ENCODE measurements at regions not wholly inside any gene's neighbourhood (a gene's known extent, or its start where the extent isn't known, plus 50 kb on each side); places are given as distances from the start of the nearest gene placed in this dataset.
"Not testable (repeated sequence)": the region's sequence is repeated elsewhere in the genome, so short reads cannot be mapped to it uniquely, and the experiment has no call there.

- not testable (repeated sequence) for FAIRE-seq; DNase-seq (ENCODE audit: insufficient read length, low spot score)
These were observed 116.5 kb upstream of the AKAP13 start for GRCh38 chr15:85263842-85264440.

- DNase-seq (ENCODE audit: insufficient read length, low spot score); FAIRE-seq: not testable (repeated sequence)
These were observed 115.7 kb upstream of the AKAP13 start for GRCh38 chr15:85264614-85265190.

- DNase-seq (ENCODE audit: insufficient read length, low spot score); FAIRE-seq: not testable (repeated sequence)
These were observed 113.1 kb upstream of the AKAP13 start for GRCh38 chr15:85267158-85267857.

GRCh38 chr15:85274315-85275050 is 105.9 kb upstream of the AKAP13 start:
- DNase-seq (ENCODE audit: insufficient read length, low spot score) = no peak
- no peak for TF ChIP-seq POLR2A (IDR thresholded peaks at IDR 0.05; ENCODE audit: low read depth, low read length)
- no peak for FAIRE-seq

GRCh38 chr15:85276508-85276907 is 103.9 kb upstream of the AKAP13 start:
- no peak for DNase-seq (ENCODE audit: insufficient read length, low spot score)
- TF ChIP-seq POLR2A (IDR thresholded peaks at IDR 0.05; ENCODE audit: low read depth, low read length) = no peak
- no peak for FAIRE-seq

GRCh38 chr15:85276921-85277320 is 103.5 kb upstream of the AKAP13 start:
- no peak for FAIRE-seq
- TF ChIP-seq POLR2A (IDR thresholded peaks at IDR 0.05; ENCODE audit: low read depth, low read length) = no peak

GRCh38 chr15:85277847-85278370 is 102.5 kb upstream of the AKAP13 start:
- no peak for FAIRE-seq
- DNase-seq (ENCODE audit: insufficient read length, low spot score) = no peak
- TF ChIP-seq POLR2A (IDR thresholded peaks at IDR 0.05; ENCODE audit: low read depth, low read length) = no peak

More at GRCh38 chr15:85276921-85277320, 103.5 kb upstream of the AKAP13 start:
- no peak for DNase-seq (ENCODE audit: insufficient read length, low spot score)

GRCh38 chr15:85280203-85280602 is 100.2 kb upstream of the AKAP13 start:
- no peak for TF ChIP-seq POLR2A (IDR thresholded peaks at IDR 0.05; ENCODE audit: low read depth, low read length)
- DNase-seq (ENCODE audit: insufficient read length, low spot score) (no peak), FAIRE-seq (no peak)

- TF ChIP-seq POLR2A (IDR thresholded peaks at IDR 0.05; ENCODE audit: low read depth, low read length) = no peak
- no peak for FAIRE-seq
- DNase-seq (ENCODE audit: insufficient read length, low spot score) = no peak
These were observed 99.0 kb upstream of the AKAP13 start for GRCh38 chr15:85281293-85281882.

- TF ChIP-seq POLR2A (IDR thresholded peaks at IDR 0.05; ENCODE audit: low read depth, low read length) = no peak
- DNase-seq (ENCODE audit: insufficient read length, low spot score) (peak; percentile 53), FAIRE-seq (no peak)
These were observed 97.8 kb upstream of the AKAP13 start for GRCh38 chr15:85282504-85283115.

- not testable (repeated sequence) for DNase-seq (ENCODE audit: insufficient read length, low spot score); FAIRE-seq
These were observed 96.6 kb upstream of the AKAP13 start for GRCh38 chr15:85283815-85284214.

- no peak for TF ChIP-seq POLR2A (IDR thresholded peaks at IDR 0.05; ENCODE audit: low read depth, low read length)
- FAIRE-seq = no peak
- DNase-seq (ENCODE audit: insufficient read length, low spot score) = no peak
These were observed 95.9 kb upstream of the AKAP13 start for GRCh38 chr15:85284497-85284896.

- DNase-seq (ENCODE audit: insufficient read length, low spot score) (peak; percentile 40), FAIRE-seq (no peak)
- no peak for TF ChIP-seq POLR2A (IDR thresholded peaks at IDR 0.05; ENCODE audit: low read depth, low read length)
These were observed 90.6 kb upstream of the AKAP13 start for GRCh38 chr15:85289677-85290365.

GRCh38 chr15:85292583-85292982 is 87.8 kb upstream of the AKAP13 start:
- FAIRE-seq; DNase-seq (ENCODE audit: insufficient read length, low spot score): not testable (repeated sequence)

Measured in H54 (cell line).